ENCODE measurements at regions not wholly inside any gene's neighbourhood (a gene's known extent, or its start where the extent isn't known, plus 50 kb on each side); places are given as distances from the start of the nearest gene placed in this dataset.
"Not testable (repeated sequence)": the region's sequence is repeated elsewhere in the genome, so short reads cannot be mapped to it uniquely, and the experiment has no call there.

DNA sequence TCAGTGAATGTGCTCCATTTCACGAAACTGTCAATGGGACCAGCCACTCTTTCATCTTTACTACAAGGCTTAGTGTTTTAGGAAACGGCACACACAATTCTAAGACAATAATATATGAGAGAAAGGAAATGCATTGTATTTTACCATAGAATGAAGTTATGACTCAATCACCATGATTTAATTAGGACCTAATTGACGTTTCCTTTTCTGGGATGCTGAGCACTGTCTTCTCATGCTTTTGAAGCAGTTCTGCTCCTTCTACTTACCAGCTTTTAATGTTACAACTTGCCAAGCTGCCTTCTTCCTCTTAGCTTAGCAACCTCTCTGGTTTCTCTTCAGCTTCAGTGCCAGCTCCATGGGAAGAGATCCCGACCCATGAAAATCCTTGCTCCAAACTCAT, 94.3 kb upstream of the SERPINE2 start:
- TF ChIP-seq, protein P1, sequence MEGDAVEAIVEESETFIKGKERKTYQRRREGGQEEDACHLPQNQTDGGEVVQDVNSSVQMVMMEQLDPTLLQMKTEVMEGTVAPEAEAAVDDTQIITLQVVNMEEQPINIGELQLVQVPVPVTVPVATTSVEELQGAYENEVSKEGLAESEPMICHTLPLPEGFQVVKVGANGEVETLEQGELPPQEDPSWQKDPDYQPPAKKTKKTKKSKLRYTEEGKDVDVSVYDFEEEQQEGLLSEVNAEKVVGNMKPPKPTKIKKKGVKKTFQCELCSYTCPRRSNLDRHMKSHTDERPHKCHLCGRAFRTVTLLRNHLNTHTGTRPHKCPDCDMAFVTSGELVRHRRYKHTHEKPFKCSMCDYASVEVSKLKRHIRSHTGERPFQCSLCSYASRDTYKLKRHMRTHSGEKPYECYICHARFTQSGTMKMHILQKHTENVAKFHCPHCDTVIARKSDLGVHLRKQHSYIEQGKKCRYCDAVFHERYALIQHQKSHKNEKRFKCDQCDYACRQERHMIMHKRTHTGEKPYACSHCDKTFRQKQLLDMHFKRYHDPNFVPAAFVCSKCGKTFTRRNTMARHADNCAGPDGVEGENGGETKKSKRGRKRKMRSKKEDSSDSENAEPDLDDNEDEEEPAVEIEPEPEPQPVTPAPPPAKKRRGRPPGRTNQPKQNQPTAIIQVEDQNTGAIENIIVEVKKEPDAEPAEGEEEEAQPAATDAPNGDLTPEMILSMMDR (IDR thresholded peaks at IDR 0.05; ENCODE audit: low read depth, low read length): no peak
- DNase-seq (ENCODE audit: extremely low read depth, low read depth): no peak

DNA sequence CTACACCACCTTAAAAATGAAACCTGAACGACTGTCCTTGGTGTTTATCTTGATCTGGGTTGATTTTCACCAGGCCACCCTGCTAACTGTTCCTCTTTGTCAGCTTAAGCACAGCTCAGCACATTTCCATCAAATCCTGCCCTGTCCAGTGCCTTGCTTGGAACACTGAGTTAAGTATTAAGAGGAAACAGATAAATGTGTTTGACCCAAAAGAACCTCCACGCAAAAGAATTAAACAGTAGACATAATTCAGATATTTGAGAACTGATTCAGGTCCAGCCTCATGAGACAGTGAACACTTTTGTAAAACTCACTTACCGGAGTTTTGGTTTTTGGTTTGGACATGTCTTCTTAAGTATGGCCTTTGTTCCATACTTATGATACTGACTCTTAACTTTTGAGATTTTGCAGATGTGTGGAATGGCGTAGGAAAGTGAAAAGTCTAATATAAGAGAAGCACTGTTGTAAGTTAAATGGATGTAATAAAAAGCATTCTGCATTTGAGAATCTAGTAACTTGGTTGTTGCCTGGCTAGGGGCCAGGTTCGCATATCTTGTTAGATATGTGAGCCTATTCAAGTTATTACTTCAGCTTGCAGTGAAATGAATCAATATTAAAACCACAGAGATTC, 88.9 kb upstream of the SERPINE2 start:
- DNase-seq (ENCODE audit: extremely low read depth, low read depth): no peak

DNA sequence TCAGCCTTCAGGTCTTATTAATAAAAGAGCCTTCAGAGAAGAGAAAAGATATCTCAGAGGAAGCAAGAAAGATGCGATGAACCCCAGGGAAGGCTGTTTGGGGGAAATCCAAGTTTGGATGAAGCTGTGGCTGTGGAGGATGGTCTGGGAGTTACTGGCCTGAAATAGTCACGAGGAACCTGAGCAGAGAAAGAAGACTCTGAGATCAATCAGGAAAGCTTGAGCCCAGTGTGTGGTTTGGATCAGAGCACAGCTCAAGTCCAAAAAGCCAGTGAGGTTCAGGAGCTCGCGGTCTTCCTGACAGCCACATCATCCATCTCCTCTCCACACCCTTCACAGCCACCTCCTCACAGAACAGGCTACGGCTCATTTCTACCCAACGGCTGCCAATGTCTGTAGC, 87.4 kb upstream of the SERPINE2 start:
- no peak for DNase-seq (ENCODE audit: extremely low read depth, low read depth)
- TF ChIP-seq, protein P1 (IDR thresholded peaks at IDR 0.05; ENCODE audit: low read depth, low read length): no peak

More for the DNA sequence above, 88.9 kb upstream of the SERPINE2 start:
- TF ChIP-seq, protein P1 (IDR thresholded peaks at IDR 0.05; ENCODE audit: low read depth, low read length): no peak

DNA sequence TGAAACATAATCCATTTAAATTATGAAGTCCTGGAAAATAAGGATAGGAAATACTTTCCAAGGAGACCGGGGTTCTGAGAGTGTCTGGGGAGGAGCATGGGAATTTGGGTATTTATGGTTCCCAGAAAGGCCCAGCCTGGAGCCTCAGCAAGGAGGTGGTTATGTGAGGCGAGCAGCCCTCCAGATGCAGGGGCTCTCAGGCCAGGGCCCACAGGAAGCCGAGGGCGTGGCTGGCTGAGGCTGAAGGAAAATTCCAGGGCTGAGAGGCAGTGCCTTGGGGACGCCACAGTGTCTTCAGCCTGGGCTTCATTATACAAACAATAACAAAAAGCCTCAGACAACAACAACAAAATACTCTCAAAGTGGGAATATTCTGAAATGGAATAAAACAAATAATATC, 86.9 kb upstream of the SERPINE2 start:
- DNase-seq (ENCODE audit: extremely low read depth, low read depth): no peak
- TF ChIP-seq, protein P1 (IDR thresholded peaks at IDR 0.05; ENCODE audit: low read depth, low read length): no peak

DNA sequence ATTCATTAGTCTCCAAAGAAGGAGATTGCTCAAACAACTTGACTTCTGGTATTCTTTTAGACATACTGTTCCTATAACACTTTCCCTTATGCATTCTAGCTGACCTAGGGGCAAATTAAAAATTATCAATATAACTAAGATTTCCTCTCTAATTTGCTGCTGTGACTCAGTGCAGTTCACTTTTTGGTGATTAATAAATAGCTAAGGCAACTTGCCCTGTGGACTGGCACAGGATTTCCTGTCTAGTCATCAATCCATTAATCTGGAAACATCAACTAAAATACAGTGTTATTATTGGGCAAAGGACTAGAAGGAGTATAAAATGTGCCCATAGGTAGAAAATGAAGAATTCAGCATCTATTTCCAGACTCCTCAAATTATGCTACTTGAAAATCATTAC, 83.5 kb upstream of the SERPINE2 start:
- TF ChIP-seq, protein P1 (IDR thresholded peaks at IDR 0.05; ENCODE audit: low read depth, low read length): no peak
- no peak for DNase-seq (ENCODE audit: extremely low read depth, low read depth)

DNA sequence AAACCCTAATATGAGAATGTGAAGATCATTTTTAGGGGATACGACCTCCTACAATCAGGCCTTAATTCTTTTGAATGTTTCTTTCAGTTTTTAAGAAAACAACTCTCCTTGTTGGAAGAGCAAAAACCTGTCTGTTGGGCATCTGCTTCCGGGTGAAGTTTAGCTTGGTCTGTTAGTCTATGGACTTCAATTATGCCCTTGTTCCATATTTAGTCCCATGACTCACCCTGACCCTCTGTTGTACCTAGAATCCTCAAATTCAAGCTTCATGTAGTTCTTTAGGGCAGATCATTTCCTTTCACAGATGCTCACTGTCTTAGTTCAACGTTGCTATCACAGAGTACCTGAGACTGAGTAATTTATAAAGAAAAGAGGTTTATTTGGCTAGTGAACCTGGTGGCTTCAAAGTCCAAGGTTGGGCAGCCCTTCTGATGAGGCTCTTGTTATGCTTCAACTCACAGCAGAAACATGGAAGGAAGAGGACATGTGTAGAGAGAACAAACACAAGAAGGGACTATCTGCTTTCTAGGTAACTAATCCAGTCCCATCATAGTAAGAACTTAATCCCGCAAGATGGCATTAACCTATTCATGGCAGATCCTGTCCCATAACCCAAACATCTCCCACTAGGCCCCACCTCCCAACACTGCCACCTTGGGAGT, 82.5 kb upstream of the SERPINE2 start:
- TF ChIP-seq, protein P1 (IDR thresholded peaks at IDR 0.05; ENCODE audit: low read depth, low read length): no peak
- DNase-seq (ENCODE audit: extremely low read depth, low read depth): no peak

DNA sequence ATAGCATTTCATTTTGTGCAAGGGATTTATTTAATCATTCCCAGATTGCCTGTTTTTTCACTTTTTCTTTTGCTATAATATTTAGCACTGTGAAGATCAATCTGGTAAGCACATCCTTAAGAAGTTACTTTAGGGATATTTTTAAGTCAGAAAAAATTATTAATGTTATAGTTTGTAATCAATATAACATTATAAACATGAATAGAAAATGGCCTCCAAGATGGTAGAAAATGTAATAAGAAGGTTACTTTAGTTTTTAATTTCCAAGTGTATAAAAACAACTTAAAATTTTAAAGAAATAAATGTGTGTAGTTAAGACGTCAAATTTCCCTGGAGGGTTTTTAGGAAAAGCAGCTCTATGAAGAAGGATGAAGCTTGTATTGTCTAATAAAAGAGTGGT, 81.9 kb upstream of the SERPINE2 start:
- TF ChIP-seq, protein P1 (IDR thresholded peaks at IDR 0.05; ENCODE audit: low read depth, low read length): no peak

DNA sequence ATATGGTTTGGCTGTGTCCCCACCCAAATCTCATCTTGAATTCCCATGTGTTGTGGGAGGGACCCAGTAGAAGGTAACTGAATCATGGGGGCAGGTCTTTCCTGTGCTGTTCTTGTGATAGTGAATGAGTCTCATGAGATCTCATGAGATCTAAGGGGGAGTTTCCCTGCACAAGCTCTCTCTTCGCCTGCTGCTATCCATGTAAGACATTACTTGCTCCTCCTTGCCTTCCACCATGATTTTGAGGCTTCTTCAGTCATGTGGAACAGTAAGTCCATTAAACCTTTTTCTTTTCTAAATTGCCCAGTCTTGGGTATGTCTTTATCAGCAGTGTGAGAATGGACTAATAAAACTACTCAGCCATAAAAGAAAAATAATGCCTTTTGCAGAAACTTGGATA, 80.8 kb upstream of the SERPINE2 start:
- DNase-seq (ENCODE audit: extremely low read depth, low read depth): not testable (repeated sequence)

More for the DNA sequence above, 81.9 kb upstream of the SERPINE2 start:
- no peak for DNase-seq (ENCODE audit: extremely low read depth, low read depth)

All from AG09319 (cell line).